HepG2 (cell line): ENCODE measurements at regions not wholly inside any gene's neighbourhood (a gene's known extent, or its start where the extent isn't known, plus 50 kb on each side); places are given as distances from the start of the nearest gene placed in this dataset.

Experiments
- ATAC-seq: fragments of 200-7000 bp; cut with Tn5 transposase; 3 replicates; pipeline ENCODE4 v1.9.1; 2020; ENCODE audit warnings: mild to moderate bottlenecking, moderate library complexity
- BruUV-seq: library from RNA; stranded (reverse); fragments of 400-500 nt; replicated peaks from 2 replicates; lab custom pipeline; 2021; lab: Mats Ljungman, UMichigan
- CTCF ChIA-PET: fragments of 300-600 bp; formaldehyde crosslinking; extraction: SDS; loops from one replicate; lab custom pipeline; 2021; ENCODE audit warnings: low total read pairs, inconsistent platforms, low intra/inter-chr PET ratio; lab: Yijun Ruan, JAX
- POLR2A ChIA-PET: fragments of 350-600 bp; sonication (Branson Sonifier 250); formaldehyde crosslinking; loops from one replicate; lab custom pipeline; 2020; ENCODE audit warnings: antibody characterized with exemption, inconsistent platforms; lab: Yijun Ruan, JAX
- DNase-seq: peaks from one replicate; pipeline ENCODE4 v3.0.0-alpha.2; 2015; ENCODE audit warnings: low spot score
- FAIRE-seq: peaks from 3 replicates; lab custom pipeline; 2011; peaks lifted over from hg19 to GRCh38; lab: Jason Lieb, UNC
- H2AFZ ChIP-seq: one replicate; pipeline ENCODE4 v1.6.1; 2011; ENCODE audit warnings: low read length, inconsistent platforms
- H3K27ac ChIP-seq: fragments of 300-600 bp; 3 replicates; pipeline ENCODE4 v1.8.0; 2011; ENCODE audit warnings: mixed run types, mild to moderate bottlenecking, mixed read lengths, low read length, inconsistent platforms; ENCODE audit not compliant: insufficient read depth; ENCODE audit errors: extremely low read length
- H3K27me3 ChIP-seq, 2 experiments: fragments of 200-600 bp in 1 of 2; 2 replicates in 1 of 2; 3 replicates in 1 of 2; pipeline versions ENCODE4 v1.6.0 to v1.8.0; 2011; ENCODE audit warnings: low read length in 2 of 2, mild to moderate bottlenecking in 2 of 2, moderate library complexity in 2 of 2, inconsistent platforms in 1 of 2; ENCODE audit not compliant: insufficient read depth in 2 of 2, control insufficient read depth in 1 of 2
- H3K36me3 ChIP-seq, 2 experiments: fragments of 200-600 bp in 1 of 2; replicated peaks in 1 of 2; 2 replicates in 1 of 2; 3 replicates in 1 of 2; pipeline versions ENCODE4 v1.5.1 to v1.8.0; 2011; ENCODE audit warnings: low read length in 2 of 2, inconsistent platforms in 1 of 2; ENCODE audit not compliant: insufficient read depth in 2 of 2, control insufficient read depth in 1 of 2
- H3K4me1 ChIP-seq: 2 replicates; pipeline ENCODE4 v1.5.1; 2012; ENCODE audit warnings: low read length, inconsistent platforms; ENCODE audit not compliant: insufficient read depth
- H3K4me2 ChIP-seq: 2 replicates; pipeline ENCODE4 v1.6.0; 2011; ENCODE audit warnings: low read depth, low read length, inconsistent platforms
- H3K4me3 ChIP-seq, 3 experiments: fragments of 200-600 bp in 1 of 3; sonication (generic), shearing (Covaris generic) in 1 of 3; replicated peaks in 1 of 3; 2 replicates each; pipeline ENCODE4 v1.5.1; 2011 to 2016; ENCODE audit warnings: low read length in 3 of 3, inconsistent platforms in 2 of 3, low read depth in 2 of 3, mild to moderate bottlenecking in 2 of 3, control low read depth in 1 of 3, mixed read lengths in 1 of 3; ENCODE audit not compliant: insufficient read depth in 1 of 3
- H3K79me2 ChIP-seq: one replicate; pipeline ENCODE4 v1.6.1; 2011; ENCODE audit warnings: low read length, inconsistent platforms; ENCODE audit not compliant: insufficient read depth
- H3K9ac ChIP-seq: 2 replicates; pipeline ENCODE4 v1.6.0; 2011; ENCODE audit warnings: mild to moderate bottlenecking, low read depth, low read length, inconsistent platforms; ENCODE audit not compliant: insufficient read depth
- H3K9me3 ChIP-seq: 2 replicates; pipeline ENCODE4 v1.5.1; 2012; ENCODE audit warnings: mild to moderate bottlenecking, low read length
- H4K20me1 ChIP-seq: 2 replicates; pipeline ENCODE4 v1.6.0; 2011; ENCODE audit warnings: inconsistent platforms, mild to moderate bottlenecking, low read length, moderate library complexity; ENCODE audit not compliant: insufficient read depth
- ARNT2 ChIP-seq: sonication (generic); formaldehyde crosslinking; IDR thresholded peaks from 2 replicates; pipeline ENCODE4 v1.8.0; 2022; ENCODE audit warnings: mild to moderate bottlenecking, low read depth, missing genetic modification reagents, moderate library complexity
- CREBL2 ChIP-seq: sonication (generic); formaldehyde crosslinking; IDR thresholded peaks from 2 replicates; pipeline ENCODE4 v1.8.1; 2023; ENCODE audit warnings: missing genetic modification reagents, mild to moderate bottlenecking, borderline replicate concordance
- HIC2 ChIP-seq: sonication (generic); formaldehyde crosslinking; IDR thresholded peaks from 2 replicates; pipeline ENCODE4 v1.9.0; 2022; ENCODE audit warnings: low read depth, missing genetic modification reagents
- KAT2B ChIP-seq: fragments of 150-350 bp; IDR thresholded peaks from 2 replicates; pipeline ENCODE4 v1.6.1; 2014; ENCODE audit warnings: low read depth, low read length, borderline replicate concordance
- POLR2AphosphoS2 ChIP-seq: IDR thresholded peaks from 2 replicates; pipeline ENCODE4 v1.6.1; 2011; ENCODE audit warnings: low read depth, low read length, improper control_type of control experiment
- TARDBP ChIP-seq: sonication (generic); formaldehyde crosslinking; IDR thresholded peaks from 2 replicates; pipeline ENCODE4 v1.8.0; 2022; ENCODE audit warnings: mild to moderate bottlenecking, missing genetic modification reagents
- TBP ChIP-seq: sonication (generic); formaldehyde crosslinking; IDR thresholded peaks from 2 replicates; pipeline ENCODE4 v1.5.0; 2020; ENCODE audit warnings: missing genetic modification reagents
- THAP11 ChIP-seq: IDR thresholded peaks from 2 replicates; pipeline ENCODE4 v1.6.1; 2016; ENCODE audit warnings: missing biosample characterization, missing genetic modification reagents
- ZNF138 ChIP-seq: sonication (generic); formaldehyde crosslinking; IDR thresholded peaks from 2 replicates; pipeline ENCODE4 v1.5.0; 2020; ENCODE audit warnings: mild to moderate bottlenecking, low read depth, missing genetic modification reagents
- ZNF263 ChIP-seq: sonication (generic); formaldehyde crosslinking; IDR thresholded peaks from 2 replicates; pipeline ENCODE4 v1.4.0; 2020; ENCODE audit warnings: missing genetic modification reagents
- ZNF317 ChIP-seq: sonication (generic); formaldehyde crosslinking; IDR thresholded peaks from 2 replicates; pipeline ENCODE4 v1.5.0; 2020; ENCODE audit warnings: mild to moderate bottlenecking, missing genetic modification reagents
- ZNF550 ChIP-seq: sonication (generic); formaldehyde crosslinking; IDR thresholded peaks from 2 replicates; pipeline ENCODE4 v1.4.0; 2020; ENCODE audit warnings: mild to moderate bottlenecking, missing genetic modification reagents, borderline replicate concordance
- ZNF567 ChIP-seq: sonication (generic); formaldehyde crosslinking; IDR thresholded peaks from 2 replicates; pipeline ENCODE4 v1.8.1; 2023; ENCODE audit warnings: mild to moderate bottlenecking, missing genetic modification reagents, borderline replicate concordance
- ZNF607 ChIP-seq: sonication (generic); formaldehyde crosslinking; IDR thresholded peaks from 2 replicates; pipeline ENCODE4 v1.5.1; 2020; ENCODE audit warnings: missing genetic modification reagents, mild to moderate bottlenecking, borderline replicate concordance
- ZSCAN20 ChIP-seq: sonication (generic); formaldehyde crosslinking; IDR thresholded peaks from 2 replicates; pipeline ENCODE4 v1.4.0; 2020; ENCODE audit warnings: missing genetic modification reagents, mild to moderate bottlenecking, borderline replicate concordance
- WGBS: methylation state at CpG from one replicate; pipeline ENCODE4 v1.1.6; 2017; ENCODE audit warnings: low lambda C conversion rate; 5-methylcytosine and 5-hydroxymethylcytosine counted together
- in situ Hi-C: cut with HindIII; loops from 2 replicates; pipeline ENCODE4 v1.10.0; 2017; ENCODE audit warnings: low pct_unique_long_range_greater_than_20kb; ENCODE audit not compliant: extremely low pct_ligation_motif_present
- intact Hi-C: fragments of 100-400 bp; cut with micrococcal nuclease; formaldehyde crosslinking; loops from one replicate; pipeline ENCODE4 v1.10.0; 2022; ENCODE audit not compliant: unreplicated experiment
- TF ChIP-seq, protein P1 (sequence below): sonication (generic); formaldehyde crosslinking; IDR thresholded peaks from 2 replicates; pipeline ENCODE4 v1.9.0; 2022; ENCODE audit warnings: missing genetic modification reagents, mild to moderate bottlenecking, borderline replicate concordance

DNA sequence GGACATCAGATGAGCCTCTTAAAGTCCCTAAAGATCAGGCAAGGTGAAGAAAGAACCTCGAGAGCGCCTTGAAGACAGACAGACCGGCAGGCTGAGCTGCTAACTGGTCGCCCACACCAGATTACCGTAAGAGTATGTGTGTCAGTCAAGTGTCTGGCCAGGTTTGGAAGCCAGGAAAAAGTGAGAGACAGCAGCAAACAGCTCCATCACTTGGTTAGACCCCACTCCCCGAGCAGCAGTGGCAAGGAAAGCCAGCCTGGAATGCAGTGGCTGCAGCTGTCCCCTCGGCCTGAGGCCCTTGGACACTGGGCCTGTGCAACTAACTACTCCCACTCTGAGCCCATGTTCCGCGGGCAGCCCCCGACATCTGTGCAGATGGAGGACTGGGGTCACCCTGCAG, 214.1 kb downstream of the DIRAS2 start:
- H3K27me3 ChIP-seq = peaks cover 4 to 7% of the 10 kb centered on the region in 2 experiments; a peak in 3 of 5 replicates
- no peaks in the 10 kb centered on the region for H3K4me1 ChIP-seq
- H3K36me3 ChIP-seq = no peaks in the 10 kb centered on the region
- H2AFZ ChIP-seq = no peak overlapping the region
- POLR2A ChIA-PET = no interaction called here
- no peak overlapping the region for H3K27ac ChIP-seq
- 23% methylated on average over 7 of the region's 10 CpGs for WGBS
- H3K79me2 ChIP-seq = no peaks in the 10 kb centered on the region
- no peak overlapping the region for H3K4me3 ChIP-seq
- ATAC-seq = no peak
- no peaks in the 10 kb centered on the region for H3K9me3 ChIP-seq
- intact Hi-C loops (no loop called here), in situ Hi-C loops (no loop called here)
- no peak for DNase-seq
- FAIRE-seq = no peak
- CTCF ChIA-PET = no interaction called here
- no peaks in the 10 kb centered on the region for H4K20me1 ChIP-seq
- BruUV-seq = no TSS peak
- no peak for TF ChIP-seq KAT2B
- no peak for TF ChIP-seq ZSCAN20 (CRISPR knock-in tag)
- TF ChIP-seq ZNF138 (CRISPR knock-in tag) = no peak
- TF ChIP-seq, protein P1, sequence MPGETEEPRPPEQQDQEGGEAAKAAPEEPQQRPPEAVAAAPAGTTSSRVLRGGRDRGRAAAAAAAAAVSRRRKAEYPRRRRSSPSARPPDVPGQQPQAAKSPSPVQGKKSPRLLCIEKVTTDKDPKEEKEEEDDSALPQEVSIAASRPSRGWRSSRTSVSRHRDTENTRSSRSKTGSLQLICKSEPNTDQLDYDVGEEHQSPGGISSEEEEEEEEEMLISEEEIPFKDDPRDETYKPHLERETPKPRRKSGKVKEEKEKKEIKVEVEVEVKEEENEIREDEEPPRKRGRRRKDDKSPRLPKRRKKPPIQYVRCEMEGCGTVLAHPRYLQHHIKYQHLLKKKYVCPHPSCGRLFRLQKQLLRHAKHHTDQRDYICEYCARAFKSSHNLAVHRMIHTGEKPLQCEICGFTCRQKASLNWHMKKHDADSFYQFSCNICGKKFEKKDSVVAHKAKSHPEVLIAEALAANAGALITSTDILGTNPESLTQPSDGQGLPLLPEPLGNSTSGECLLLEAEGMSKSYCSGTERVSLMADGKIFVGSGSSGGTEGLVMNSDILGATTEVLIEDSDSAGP (CRISPR knock-in tag) = no peak
- no peak for TF ChIP-seq POLR2AphosphoS2
- no peak for TF ChIP-seq CREBL2 (CRISPR knock-in tag)
- no peak for TF ChIP-seq ZNF567 (CRISPR knock-in tag)
- H3K4me2 ChIP-seq = no peak overlapping the region
- H3K9ac ChIP-seq = no peak overlapping the region

- H4K20me1 ChIP-seq = no peaks in the 10 kb centered on the region
- no peak overlapping the region for H3K4me3 ChIP-seq
- H3K27me3 ChIP-seq = peaks cover 4 to 13% of the 10 kb centered on the region in 2 experiments; a peak in 3 of 5 replicates
- DNase-seq = no peak
- no peak for ATAC-seq
- ChIA-PET POLR2A (no interaction called here), CTCF (no interaction called here)
- no TSS peak for BruUV-seq
- 49% methylated on average over 6 of the region's 8 CpGs for WGBS
- no peak for FAIRE-seq
- no peaks in the 10 kb centered on the region for H3K9me3 ChIP-seq
- H2AFZ ChIP-seq = no peak overlapping the region
- in situ Hi-C loops = no loop called here
- H3K36me3 ChIP-seq = no peaks in the 10 kb centered on the region
- intact Hi-C loops = no loop called here
- H3K9ac ChIP-seq = no peak overlapping the region
- no peak overlapping the region for H3K4me2 ChIP-seq
- H3K27ac ChIP-seq = no peak overlapping the region
- no peaks in the 10 kb centered on the region for H3K79me2 ChIP-seq
- H3K4me1 ChIP-seq = no peaks in the 10 kb centered on the region
- TF ChIP-seq ARNT2 (CRISPR knock-in tag) = no peak
- no peak for TF ChIP-seq THAP11
- no peak for TF ChIP-seq TARDBP (CRISPR knock-in tag)
- no peak for TF ChIP-seq HIC2 (CRISPR knock-in tag)
- TF ChIP-seq TBP = no peak
- no peak for TF ChIP-seq ZNF607 (CRISPR knock-in tag)
- no peak for TF ChIP-seq ZNF263 (CRISPR knock-in tag)
- TF ChIP-seq ZNF550 (CRISPR knock-in tag) = no peak
- TF ChIP-seq ZNF317 (CRISPR knock-in tag) = no peak
These were observed 209.7 kb downstream of the DIRAS2 start for GRCh38 chr9:90432951-90433350.
